NB4 (cell line): ENCODE measurements at regions not wholly inside any gene's neighbourhood (a gene's known extent, or its start where the extent isn't known, plus 50 kb on each side); places are given as distances from the start of the nearest gene placed in this dataset.

Experiments
- DNase-seq: peaks from one replicate; pipeline ENCODE4 v3.0.0; 2010; ENCODE audit warnings: low read depth
- H3K4me3 ChIP-seq: one replicate; pipeline ENCODE4 v1.5.1; 2011; ENCODE audit warnings: mild to moderate bottlenecking, low read depth, low read length, moderate library complexity
- CTCF ChIP-seq: IDR thresholded peaks from one replicate; pipeline ENCODE4 v1.5.1; 2012; ENCODE audit warnings: low read depth, low read length
- MAX ChIP-seq: IDR thresholded peaks from 2 replicates; pipeline ENCODE4 v1.6.1; 2011; ENCODE audit warnings: low read depth, low read length
- MYC ChIP-seq: IDR thresholded peaks from 2 replicates; pipeline ENCODE4 v1.6.1; 2011; ENCODE audit warnings: low read depth, low read length
- POLR2A ChIP-seq: IDR thresholded peaks from 2 replicates; pipeline ENCODE4 v1.6.1; 2011; ENCODE audit warnings: mild to moderate bottlenecking; ENCODE audit not compliant: insufficient read length; ENCODE audit errors: extremely low read depth

DNA sequence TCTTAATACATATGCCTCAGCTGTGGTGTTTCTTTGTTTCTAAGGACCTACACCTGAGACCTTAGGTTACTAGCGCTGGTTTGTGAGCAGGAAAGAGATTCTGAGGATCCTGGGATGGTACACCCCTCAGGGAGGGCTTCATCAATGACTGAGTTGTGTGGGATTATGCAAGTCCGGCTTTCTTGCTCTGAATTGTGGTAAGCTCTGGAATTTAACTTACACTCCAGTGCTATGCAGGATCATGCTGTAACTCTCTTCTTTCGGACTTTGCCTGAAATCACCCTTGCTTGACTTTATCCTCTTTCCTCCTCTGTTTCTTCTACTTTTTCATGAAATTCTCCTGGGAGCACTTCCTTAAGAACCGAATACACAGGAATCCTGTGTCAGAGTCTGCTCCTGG lies 431.5 kb upstream of the BOD1L1 start:
- DNase-seq, result no peak
- H3K4me3 ChIP-seq, result no peak overlapping the region
- TF ChIP-seq MYC, result no peak
- TF ChIP-seq POLR2A, result no peak
- no peak for TF ChIP-seq CTCF
- TF ChIP-seq MAX, result no peak

GRCh38 chr4:14064984-14065383 lies 437.5 kb upstream of the BOD1L1 start:
- DNase-seq, result no peak
- no peak overlapping the region for H3K4me3 ChIP-seq
- TF ChIP-seq MAX (no peak), POLR2A (no peak), CTCF (no peak), MYC (no peak)

DNA sequence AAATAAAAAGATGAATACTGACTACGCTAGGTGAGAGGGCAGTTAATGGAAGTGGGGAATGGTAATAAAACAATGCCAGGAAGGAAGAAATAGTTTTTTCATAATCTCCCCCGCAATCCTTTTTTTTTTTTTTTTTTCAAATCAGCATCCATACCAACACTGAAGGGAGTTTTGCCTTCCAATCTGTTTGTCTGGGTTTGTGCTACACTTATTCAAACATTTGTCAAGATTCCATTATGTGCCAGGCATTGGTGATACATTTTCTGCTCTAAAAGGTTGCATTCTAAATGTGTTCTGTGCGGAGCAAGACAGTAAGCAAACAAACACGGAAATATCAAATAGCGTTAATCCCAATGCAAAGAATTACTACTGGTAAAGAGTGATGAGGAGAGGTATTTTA lies 437.9 kb upstream of the BOD1L1 start:
- no peak overlapping the region for H3K4me3 ChIP-seq
- DNase-seq, result no peak
- TF ChIP-seq CTCF, result no peak
- TF ChIP-seq MYC, result no peak
- TF ChIP-seq POLR2A, result no peak
- TF ChIP-seq MAX, result no peak

GRCh38 chr4:14066979-14067378 lies 439.5 kb upstream of the BOD1L1 start:
- no peak overlapping the region for H3K4me3 ChIP-seq
- DNase-seq, result no peak
- TF ChIP-seq MAX, result no peak
- TF ChIP-seq POLR2A, result no peak
- TF ChIP-seq CTCF, result no peak
- TF ChIP-seq MYC, result no peak

DNA sequence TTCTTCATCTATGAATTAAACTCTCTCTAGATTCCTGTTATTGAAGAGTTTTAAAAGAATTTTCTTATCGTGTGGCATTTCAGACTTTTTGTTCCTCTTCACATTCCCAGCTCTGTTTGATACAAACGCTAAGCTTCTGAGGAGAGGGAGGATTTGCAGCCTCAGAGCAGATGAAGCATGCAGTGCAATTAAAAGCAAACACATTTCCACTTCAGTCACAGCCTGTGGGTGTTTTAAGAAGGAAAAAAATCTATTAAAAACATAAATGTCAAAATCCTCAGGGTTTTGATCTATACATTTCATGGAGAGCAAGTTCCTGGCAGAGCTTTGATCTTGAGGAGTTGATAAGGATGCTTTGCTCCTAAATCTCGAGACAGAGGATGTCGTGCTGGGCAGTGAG lies 442.4 kb upstream of the BOD1L1 start:
- H3K4me3 ChIP-seq, result no peak overlapping the region
- DNase-seq, result no peak
- TF ChIP-seq MAX (no peak), POLR2A (no peak), CTCF (no peak), MYC (no peak)

GRCh38 chr4:14070289-14070880 lies 442.9 kb upstream of the BOD1L1 start:
- DNase-seq, result no peak
- H3K4me3 ChIP-seq, result no peak overlapping the region
- TF ChIP-seq MAX, result no peak
- no peak for TF ChIP-seq POLR2A
- no peak for TF ChIP-seq CTCF
- no peak for TF ChIP-seq MYC
